Stimulated activated naive CD8-positive, alpha-beta T cell treated with anti-CD3 and anti-CD28 coated beads, Interleukin-15, Interleukin-2, amounts not matched to agents 100 ng/mL and 50 ng/mL, for 24 hours (primary cell): ENCODE measurements at regions not wholly inside any gene's neighbourhood (a gene's known extent, or its start where the extent isn't known, plus 50 kb on each side); places are given as distances from the start of the nearest gene placed in this dataset.
"Not testable (repeated sequence)": the region's sequence is repeated elsewhere in the genome, so short reads cannot be mapped to it uniquely, and the experiment has no call there.

Source experiments
- H3K27ac Mint-ChIP-seq: one replicate; pipeline ENCODE4 v1.8.0; 2021; ENCODE audit warnings: mild to moderate bottlenecking, mixed read lengths
- H3K27me3 Mint-ChIP-seq: one replicate; pipeline ENCODE4 v1.8.0; 2021; ENCODE audit warnings: mixed read lengths
- H3K36me3 Mint-ChIP-seq: one replicate; pipeline ENCODE4 v1.8.0; 2021; ENCODE audit warnings: low read depth, mixed read lengths
- H3K4me1 Mint-ChIP-seq: one replicate; pipeline ENCODE4 v1.8.0; 2021; ENCODE audit warnings: low read depth, mixed read lengths
- H3K4me3 Mint-ChIP-seq: one replicate; pipeline ENCODE4 v1.8.0; 2021; ENCODE audit warnings: mild to moderate bottlenecking, mixed read lengths
- H3K9me3 Mint-ChIP-seq: one replicate; pipeline ENCODE4 v1.8.0; 2021; ENCODE audit warnings: mixed read lengths

DNA sequence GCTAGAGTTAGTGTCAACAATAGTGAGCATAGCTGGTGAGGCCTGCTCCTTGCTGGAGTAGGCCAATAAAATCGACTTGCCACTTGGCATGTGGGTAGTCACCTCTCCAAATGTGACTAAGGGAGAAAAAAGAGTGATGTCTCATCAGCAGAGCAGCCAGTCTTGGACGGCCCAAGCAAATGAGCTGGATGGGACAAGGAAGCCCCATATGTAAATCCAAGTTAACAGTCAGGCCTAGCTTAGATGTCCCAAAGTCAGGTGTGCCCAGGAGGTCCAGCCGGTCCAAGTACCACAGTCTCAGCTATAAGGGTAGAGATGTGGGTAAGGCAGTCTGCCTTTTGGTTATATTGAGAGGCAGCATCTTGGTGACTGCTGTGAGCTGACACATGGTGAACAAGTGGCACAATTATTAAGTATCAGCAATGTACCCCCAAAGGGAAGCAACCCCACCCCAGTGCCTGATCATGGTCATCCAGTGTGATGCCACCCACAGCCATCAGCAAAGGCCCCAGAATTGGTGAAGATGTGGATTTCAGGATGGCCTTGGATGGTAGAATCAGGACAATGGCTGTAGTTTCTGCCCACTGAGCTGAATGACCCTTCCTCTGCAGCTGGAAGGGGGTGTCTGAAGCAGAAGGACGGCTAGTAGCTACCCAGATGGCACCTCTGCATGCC is 83.4 kb downstream of the TNFRSF13B start:
- Mint-ChIP-seq H3K27ac (no peak overlapping the region), H3K36me3 (no peaks in the 10 kb centered on the region), H3K4me3 (no peak overlapping the region), H3K9me3 (no peaks in the 10 kb centered on the region), H3K27me3 (no peaks in the 10 kb centered on the region), H3K4me1 (no peaks in the 10 kb centered on the region)

DNA sequence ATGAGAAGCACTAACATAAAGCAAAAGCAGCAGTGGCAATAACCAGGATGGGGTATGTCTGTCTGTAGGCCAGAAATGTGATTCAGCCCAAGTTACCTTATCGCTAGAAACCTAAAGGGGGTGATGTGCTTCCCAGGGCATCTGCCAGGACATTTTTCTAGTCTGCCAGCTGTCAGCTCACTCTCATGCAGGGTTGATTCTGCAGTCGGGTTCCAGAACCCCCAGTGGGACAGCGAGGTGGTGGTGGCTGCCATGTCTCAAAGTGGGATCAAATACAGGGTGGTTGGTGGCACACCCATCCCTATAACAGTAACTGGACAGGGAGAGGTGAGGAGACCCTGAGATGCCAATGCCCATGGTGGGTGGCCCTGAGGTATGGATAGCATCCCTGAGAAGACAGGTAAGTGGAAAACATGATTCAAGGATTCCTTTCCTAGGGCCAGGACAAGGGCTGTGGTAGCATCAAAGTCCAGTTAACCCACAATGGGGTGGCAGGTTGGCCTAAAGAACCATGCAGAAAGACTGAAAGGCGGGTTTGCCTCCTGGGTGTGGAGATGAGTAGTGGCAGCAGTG is 84.3 kb downstream of the TNFRSF13B start:
- Mint-ChIP-seq H3K4me1 (no peaks in the 10 kb centered on the region), H3K27me3 (no peaks in the 10 kb centered on the region)

GRCh38 chr17:16886655-16887322 is 85.1 kb downstream of the TNFRSF13B start:
- Mint-ChIP-seq H3K36me3 (no peaks in the 10 kb centered on the region), H3K9me3 (no peaks in the 10 kb centered on the region), H3K27me3 (no peaks in the 10 kb centered on the region), H3K27ac (no peak overlapping the region), H3K4me1 (no peaks in the 10 kb centered on the region), H3K4me3 (no peak overlapping the region)

More for the DNA sequence above, 84.3 kb downstream of the TNFRSF13B start:
- Mint-ChIP-seq H3K36me3 (no peaks in the 10 kb centered on the region), H3K9me3 (no peaks in the 10 kb centered on the region), H3K27ac (no peak overlapping the region), H3K4me3 (no peak overlapping the region)

DNA sequence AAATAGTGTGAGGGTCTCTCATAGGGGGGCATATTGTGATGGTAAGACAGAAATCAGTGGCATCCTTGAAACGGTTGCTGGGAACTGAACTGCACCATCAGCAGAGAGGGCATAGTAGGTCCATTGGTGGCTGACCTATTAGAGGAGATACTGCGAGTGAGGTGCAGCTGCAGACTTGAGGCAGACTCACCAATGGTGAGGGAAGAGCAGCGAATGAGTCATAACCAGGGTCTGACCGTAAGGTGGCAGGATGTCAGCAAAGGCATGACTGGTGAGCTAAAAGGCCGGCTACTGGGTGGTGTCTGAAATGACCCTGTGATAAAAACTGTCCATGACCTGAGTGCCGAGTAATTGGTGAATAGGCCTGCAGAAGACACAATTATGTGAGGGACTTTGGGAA is 86.7 kb downstream of the TNFRSF13B start:
- H3K27me3 Mint-ChIP-seq, H3K36me3 Mint-ChIP-seq, H3K27ac Mint-ChIP-seq, H3K9me3 Mint-ChIP-seq, H3K4me3 Mint-ChIP-seq, H3K4me1 Mint-ChIP-seq: not testable (repeated sequence)

- H3K27ac Mint-ChIP-seq, H3K27me3 Mint-ChIP-seq: not testable (repeated sequence)
These were observed 89.0 kb downstream of the TNFRSF13B start for GRCh38 chr17:16882926-16883265.

GRCh38 chr17:16882243-16882925 is 89.5 kb downstream of the TNFRSF13B start:
- peaks cover 2% of the 10 kb centered on the region for H3K9me3 Mint-ChIP-seq
- H3K27ac Mint-ChIP-seq, result no peak overlapping the region
- no peak overlapping the region for H3K4me3 Mint-ChIP-seq
- no peaks in the 10 kb centered on the region for H3K4me1 Mint-ChIP-seq
- peaks cover under 1% of the 10 kb centered on the region for H3K27me3 Mint-ChIP-seq
- no peaks in the 10 kb centered on the region for H3K36me3 Mint-ChIP-seq

More at GRCh38 chr17:16882926-16883265, 89.0 kb downstream of the TNFRSF13B start:
- not testable (repeated sequence) for H3K4me3 Mint-ChIP-seq, H3K4me1 Mint-ChIP-seq, H3K36me3 Mint-ChIP-seq, H3K9me3 Mint-ChIP-seq

GRCh38 chr17:16881239-16881924 is 90.5 kb downstream of the TNFRSF13B start:
- H3K27ac Mint-ChIP-seq, result no peak overlapping the region
- peaks cover 6% of the 10 kb centered on the region for H3K27me3 Mint-ChIP-seq
- H3K9me3 Mint-ChIP-seq, result peaks cover 6% of the 10 kb centered on the region
- H3K36me3 Mint-ChIP-seq, result no peaks in the 10 kb centered on the region
- no peak overlapping the region for H3K4me3 Mint-ChIP-seq
- H3K4me1 Mint-ChIP-seq, result no peaks in the 10 kb centered on the region

DNA sequence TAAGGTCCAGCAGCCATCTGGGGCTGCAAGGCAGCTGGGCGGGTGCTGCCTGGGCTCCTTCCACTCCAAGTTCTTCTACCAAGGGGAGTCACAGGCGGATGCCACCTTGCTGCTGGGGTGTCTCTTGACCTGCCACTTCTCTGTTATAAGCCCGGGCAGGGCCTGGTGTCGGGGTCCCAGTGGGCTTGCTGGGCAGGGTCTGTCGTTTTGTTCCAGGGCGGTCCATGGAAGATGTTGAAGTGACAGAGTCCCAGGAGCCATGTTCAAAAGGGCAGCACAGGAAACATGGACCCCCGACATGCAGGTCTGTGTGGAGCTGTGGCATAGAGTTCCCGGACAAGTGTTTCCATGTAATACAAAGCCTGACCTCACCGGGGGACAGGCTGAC is 91.1 kb downstream of the TNFRSF13B start:
- H3K36me3 Mint-ChIP-seq, result no peaks in the 10 kb centered on the region
- H3K9me3 Mint-ChIP-seq, result peaks cover 6% of the 10 kb centered on the region
- peaks cover 6% of the 10 kb centered on the region for H3K27me3 Mint-ChIP-seq
- no peaks in the 10 kb centered on the region for H3K4me1 Mint-ChIP-seq
- no peak overlapping the region for H3K27ac Mint-ChIP-seq
- no peak overlapping the region for H3K4me3 Mint-ChIP-seq

- Mint-ChIP-seq H3K4me1 (no peaks in the 10 kb centered on the region), H3K36me3 (no peaks in the 10 kb centered on the region), H3K27me3 (peaks cover 6% of the 10 kb centered on the region), H3K4me3 (no peak overlapping the region), H3K9me3 (peaks cover 6% of the 10 kb centered on the region), H3K27ac (no peak overlapping the region)
These were observed 91.6 kb downstream of the TNFRSF13B start for GRCh38 chr17:16880121-16880842.

GRCh38 chr17:16879686-16880085 is 92.2 kb downstream of the TNFRSF13B start:
- H3K36me3 Mint-ChIP-seq, result no peaks in the 10 kb centered on the region
- peaks cover 6% of the 10 kb centered on the region for H3K9me3 Mint-ChIP-seq
- H3K4me3 Mint-ChIP-seq, result no peak overlapping the region
- no peak overlapping the region for H3K27ac Mint-ChIP-seq
- H3K4me1 Mint-ChIP-seq, result no peaks in the 10 kb centered on the region
- H3K27me3 Mint-ChIP-seq, result peaks cover 6% of the 10 kb centered on the region

DNA sequence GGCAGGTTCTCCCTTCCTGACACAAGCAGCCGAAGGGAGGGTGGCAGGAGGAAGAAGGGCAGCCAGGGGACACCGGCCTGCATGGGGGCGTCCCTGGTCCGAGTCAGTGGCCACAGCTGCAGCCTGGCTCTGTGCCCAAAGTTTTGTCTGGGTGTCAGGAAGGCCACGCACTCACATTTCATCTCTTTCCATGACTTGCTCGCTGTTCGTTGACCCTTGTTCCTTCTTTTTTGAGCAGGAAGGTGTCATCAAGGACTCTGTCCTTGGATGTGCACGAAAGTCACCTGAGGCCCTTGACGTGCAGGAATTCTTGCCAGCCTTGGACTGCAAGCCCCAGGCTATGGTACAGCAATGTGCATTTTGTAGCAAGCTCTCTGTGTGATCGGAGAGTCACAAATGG is 93.3 kb downstream of the TNFRSF13B start:
- Mint-ChIP-seq H3K4me1 (no peaks in the 10 kb centered on the region), H3K27ac (no peak overlapping the region), H3K9me3 (peaks cover 6% of the 10 kb centered on the region), H3K4me3 (no peak overlapping the region), H3K36me3 (no peaks in the 10 kb centered on the region), H3K27me3 (peaks cover 6% of the 10 kb centered on the region)

GRCh38 chr17:16878084-16878483 is 93.8 kb downstream of the TNFRSF13B start:
- Mint-ChIP-seq H3K4me1 (no peaks in the 10 kb centered on the region), H3K27me3 (peaks cover 6% of the 10 kb centered on the region), H3K27ac (no peak overlapping the region), H3K9me3 (peaks cover 6% of the 10 kb centered on the region), H3K36me3 (no peaks in the 10 kb centered on the region), H3K4me3 (no peak overlapping the region)

DNA sequence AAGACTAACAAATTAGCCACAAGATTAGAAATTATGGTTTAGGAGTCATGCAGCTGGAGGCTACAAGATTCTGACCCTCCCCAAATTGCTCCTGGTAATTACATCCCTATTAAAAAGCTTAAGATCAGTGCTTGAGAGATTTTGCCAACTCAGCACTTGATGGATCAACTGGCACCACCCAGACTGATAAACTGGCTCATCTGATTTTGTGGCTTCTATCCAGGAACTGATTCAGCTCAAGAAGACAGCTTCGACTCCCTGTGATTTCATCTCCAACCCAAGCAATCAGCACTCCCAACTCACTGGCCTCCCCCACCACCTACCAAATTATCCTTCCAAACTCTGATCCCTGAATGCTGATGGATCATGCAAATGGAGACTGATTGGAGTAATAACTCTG is 94.8 kb downstream of the TNFRSF13B start:
- H3K9me3 Mint-ChIP-seq, result peaks cover 6% of the 10 kb centered on the region
- no peak overlapping the region for H3K27ac Mint-ChIP-seq
- no peaks in the 10 kb centered on the region for H3K4me1 Mint-ChIP-seq
- H3K4me3 Mint-ChIP-seq, result no peak overlapping the region
- H3K36me3 Mint-ChIP-seq, result no peaks in the 10 kb centered on the region
- peaks cover 6% of the 10 kb centered on the region for H3K27me3 Mint-ChIP-seq

DNA sequence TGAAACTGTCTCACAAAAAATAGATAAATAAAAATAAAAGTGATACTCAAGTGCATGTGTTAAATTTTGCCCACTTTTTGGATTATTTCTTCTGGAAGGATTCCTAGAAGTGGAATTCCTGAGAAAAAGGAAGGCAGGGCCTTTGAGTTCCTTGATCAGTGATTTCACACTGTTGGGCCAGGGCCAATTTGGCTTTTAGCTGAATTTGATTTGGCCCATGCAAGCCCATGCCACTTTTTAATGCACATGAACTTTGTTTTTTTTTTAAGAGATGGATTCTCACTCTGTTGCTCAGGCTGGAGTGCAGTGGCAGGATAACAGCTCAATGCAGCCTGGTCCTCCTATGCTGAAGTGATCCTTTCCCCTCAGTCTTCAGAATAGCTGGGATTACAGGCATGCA is 96.3 kb downstream of the TNFRSF13B start:
- Mint-ChIP-seq H3K9me3 (peaks cover 6% of the 10 kb centered on the region), H3K36me3 (no peaks in the 10 kb centered on the region), H3K4me3 (no peak overlapping the region), H3K27ac (no peak overlapping the region), H3K27me3 (peaks cover 6% of the 10 kb centered on the region), H3K4me1 (no peaks in the 10 kb centered on the region)
